A673 (cell line): ENCODE measurements at regions not wholly inside any gene's neighbourhood (a gene's known extent, or its start where the extent isn't known, plus 50 kb on each side); places are given as distances from the start of the nearest gene placed in this dataset.

ENCODE experiments used
- BruUV-seq: library from RNA; stranded (reverse); fragments of 400-500 nt; replicated peaks from 2 replicates; lab custom pipeline; 2021; lab: Mats Ljungman, UMichigan
- CTCF ChIA-PET: fragments of 300-600 bp; sonication (Branson Sonifier 250); formaldehyde crosslinking; loops from one replicate; lab custom pipeline; 2022; ENCODE audit warnings: antibody characterized with exemption; lab: Charles Lee
- POLR2A ChIA-PET: fragments of 300-600 bp; sonication (Branson Sonifier 250); formaldehyde crosslinking; loops from one replicate; lab custom pipeline; 2022; ENCODE audit warnings: antibody characterized with exemption; ENCODE audit not compliant: low non-redundant PET; lab: Charles Lee
- DNase-seq: peaks from one replicate; pipeline ENCODE4 v3.0.0-alpha.2; 2015; ENCODE audit warnings: low spot score
- H3K27ac ChIP-seq: fragments of 200-600 bp; sonication (generic); 2 replicates; pipeline ENCODE4 v1.5.1; 2016; ENCODE audit warnings: mixed run types, low read depth, mild to moderate bottlenecking, mixed read lengths, antibody characterized with exemption, low read length; ENCODE audit not compliant: poor library complexity, severe bottlenecking
- H3K27me3 ChIP-seq: fragments of 200-600 bp; sonication (generic); replicated peaks from 2 replicates; pipeline ENCODE4 v1.6.1; 2017; ENCODE audit warnings: mixed run types, low read depth, mild to moderate bottlenecking, mixed read lengths, antibody characterized with exemption, low read length; ENCODE audit not compliant: insufficient read depth, poor library complexity
- H3K36me3 ChIP-seq: fragments of 200-600 bp; sonication (generic); 2 replicates; pipeline ENCODE4 v1.6.1; 2016; ENCODE audit warnings: mixed run types, mild to moderate bottlenecking, mixed read lengths, antibody characterized with exemption, low read length; ENCODE audit not compliant: insufficient read depth, poor library complexity, severe bottlenecking
- H3K4me1 ChIP-seq: fragments of 200-600 bp; sonication (generic); 2 replicates; pipeline ENCODE4 v1.6.1; 2017; ENCODE audit warnings: mixed run types, mild to moderate bottlenecking, mixed read lengths, antibody characterized with exemption, low read length; ENCODE audit not compliant: insufficient read depth, poor library complexity, severe bottlenecking
- H3K4me3 ChIP-seq: fragments of 200-600 bp; sonication (generic); 2 replicates; pipeline ENCODE4 v1.5.1; 2016; ENCODE audit warnings: low read depth, mixed run types, mild to moderate bottlenecking, mixed read lengths, low read length; ENCODE audit not compliant: poor library complexity, severe bottlenecking
- H3K9me3 ChIP-seq: fragments of 200-600 bp; sonication (generic); 2 replicates; pipeline ENCODE4 v1.6.1; 2016; ENCODE audit warnings: mixed run types, low read depth, mild to moderate bottlenecking, mixed read lengths, antibody characterized with exemption, low read length; ENCODE audit not compliant: poor library complexity, severe bottlenecking
- CTCF ChIP-seq: fragments of 300-800, 200-600 bp; sonication (generic); conservative IDR thresholded peaks from 2 replicates; pipeline ENCODE4 v1.5.1; 2017; ENCODE audit warnings: low read depth, mild to moderate bottlenecking, antibody characterized with exemption, low read length, moderate library complexity, mixed read lengths
- EZH2 ChIP-seq: fragments of 200-600 bp; sonication (generic); IDR thresholded peaks from 2 replicates; pipeline ENCODE4 v1.6.1; 2017; ENCODE audit warnings: borderline replicate concordance, low read depth, mild to moderate bottlenecking, mixed read lengths, antibody characterized with exemption, low read length; ENCODE audit not compliant: poor library complexity, severe bottlenecking
- intact Hi-C: fragments of 100-400 bp; cut with micrococcal nuclease; formaldehyde crosslinking; loops from one replicate; pipeline ENCODE4 v1.10.0; 2022; ENCODE audit not compliant: unreplicated experiment

- H3K9me3 ChIP-seq: no peaks in the 10 kb centered on the region
- no peaks in the 10 kb centered on the region for H3K36me3 ChIP-seq
- TF ChIP-seq CTCF: no peak
- TF ChIP-seq EZH2: no peak
- no TSS peak for BruUV-seq
- no peak overlapping the region for H3K4me3 ChIP-seq
- intact Hi-C loops: loop anchor here (5.0 to 10.0 kb wide), 4 partner anchors 247 to 1905 kb away; partner anchors contain the start of gene NRP2
- no peak overlapping the region for H3K27ac ChIP-seq
- H3K27me3 ChIP-seq: no peaks in the 10 kb centered on the region
- H3K4me1 ChIP-seq: peaks cover 5% of the 10 kb centered on the region
- POLR2A ChIA-PET: no interaction called here
- peak; percentile 45 for DNase-seq
- CTCF ChIA-PET: no interaction called here
These were observed 156.6 kb downstream of the INO80D start for GRCh38 chr2:205929246-205929942.

GRCh38 chr2:205925373-205926337 lies 160.3 kb downstream of the INO80D start:
- H3K36me3 ChIP-seq: no peaks in the 10 kb centered on the region
- peak overlapping the region; percentile 17 for H3K4me3 ChIP-seq
- BruUV-seq: no TSS peak
- H3K9me3 ChIP-seq: no peaks in the 10 kb centered on the region
- peak; percentile 79 for DNase-seq
- TF ChIP-seq CTCF (peak; percentile 95), EZH2 (no peak)
- intact Hi-C loops: loop anchor here (2.0 to 10.0 kb wide), 5 partner anchors 159 to 1901 kb away; partner anchors contain the start of gene NRP2
- no peak overlapping the region for H3K27ac ChIP-seq
- peaks cover 5% of the 10 kb centered on the region for H3K4me1 ChIP-seq
- ChIA-PET POLR2A (interaction anchor here (0.6 kb wide), 1 partner anchor 1236 kb away, joined by 3 read pairs; no protein-coding TSS in a partner anchor), CTCF (interaction anchor here (0.6 to 1.6 kb wide), 13 partner anchors 10 to 1780 kb away, joined by 3 to 23 read pairs (median 4); no protein-coding TSS in a partner anchor)
- no peaks in the 10 kb centered on the region for H3K27me3 ChIP-seq

- peaks cover 1% of the 10 kb centered on the region for H3K4me1 ChIP-seq
- ChIA-PET POLR2A (no interaction called here), CTCF (no interaction called here)
- no peak overlapping the region for H3K27ac ChIP-seq
- H3K4me3 ChIP-seq: no peak overlapping the region
- BruUV-seq: no TSS peak
- no peaks in the 10 kb centered on the region for H3K36me3 ChIP-seq
- intact Hi-C loops: loop anchor here (2.0 to 10.0 kb wide), 5 partner anchors 158 to 1900 kb away; partner anchors contain the start of gene NRP2
- TF ChIP-seq CTCF: no peak
- no peak for TF ChIP-seq EZH2
- no peak for DNase-seq
- no peaks in the 10 kb centered on the region for H3K9me3 ChIP-seq
- H3K27me3 ChIP-seq: no peaks in the 10 kb centered on the region
These were observed 161.3 kb downstream of the INO80D start for GRCh38 chr2:205924676-205925075.
